ENCODE measurements at regions not wholly inside any gene's neighbourhood (a gene's known extent, or its start where the extent isn't known, plus 50 kb on each side); places are given as distances from the start of the nearest gene placed in this dataset.

DNA sequence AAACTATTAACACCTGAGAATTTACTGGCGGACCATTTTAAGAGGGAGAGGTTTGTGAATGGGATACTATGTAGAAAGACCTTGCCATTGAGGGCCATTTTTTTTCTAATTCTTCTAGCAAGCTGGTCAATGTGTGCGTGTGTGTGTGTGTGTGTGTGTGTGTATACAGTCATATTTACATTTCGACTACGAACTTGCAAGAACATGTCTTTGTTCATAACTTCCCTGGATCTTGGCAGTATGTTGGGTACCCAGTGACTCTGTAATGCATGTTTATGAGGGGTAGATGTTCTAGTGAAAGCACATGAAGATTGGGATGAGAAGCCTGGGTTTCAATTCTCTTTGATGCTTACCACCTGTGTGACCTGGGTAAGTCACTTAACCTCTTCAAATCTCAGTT, 133.6 kb downstream of the UBE2E3 start:
- DNase-seq, result no peak
- Histone ChIP-seq H3K27me3 (no peaks in the 10 kb centered on the region), H3K36me3 (no peaks in the 10 kb centered on the region), H3K9me3 (no peaks in the 10 kb centered on the region), H3K27ac (no peak overlapping the region), H3K4me3 (no peak overlapping the region), H3K4me1 (no peaks in the 10 kb centered on the region)
- in situ Hi-C loops (cut with MboI; ENCODE audit: low pct_ligation_motif_present in 1 of 4, low pct_unique_long_range_greater_than_20kb in 1 of 4, low sequenced_read_pairs in 3 of 4) (loop anchor here in 2 of 4 donors (5.0 to 25.0 kb wide), 2 partner anchors 348 to 353 kb away; partner anchors contain the start of gene ITGA4 (in 1 of the 2)), intact Hi-C loops (cut with DNase I; ENCODE audit: low total_unique reads) (no loop called here)
- TF ChIP-seq, protein P1, sequence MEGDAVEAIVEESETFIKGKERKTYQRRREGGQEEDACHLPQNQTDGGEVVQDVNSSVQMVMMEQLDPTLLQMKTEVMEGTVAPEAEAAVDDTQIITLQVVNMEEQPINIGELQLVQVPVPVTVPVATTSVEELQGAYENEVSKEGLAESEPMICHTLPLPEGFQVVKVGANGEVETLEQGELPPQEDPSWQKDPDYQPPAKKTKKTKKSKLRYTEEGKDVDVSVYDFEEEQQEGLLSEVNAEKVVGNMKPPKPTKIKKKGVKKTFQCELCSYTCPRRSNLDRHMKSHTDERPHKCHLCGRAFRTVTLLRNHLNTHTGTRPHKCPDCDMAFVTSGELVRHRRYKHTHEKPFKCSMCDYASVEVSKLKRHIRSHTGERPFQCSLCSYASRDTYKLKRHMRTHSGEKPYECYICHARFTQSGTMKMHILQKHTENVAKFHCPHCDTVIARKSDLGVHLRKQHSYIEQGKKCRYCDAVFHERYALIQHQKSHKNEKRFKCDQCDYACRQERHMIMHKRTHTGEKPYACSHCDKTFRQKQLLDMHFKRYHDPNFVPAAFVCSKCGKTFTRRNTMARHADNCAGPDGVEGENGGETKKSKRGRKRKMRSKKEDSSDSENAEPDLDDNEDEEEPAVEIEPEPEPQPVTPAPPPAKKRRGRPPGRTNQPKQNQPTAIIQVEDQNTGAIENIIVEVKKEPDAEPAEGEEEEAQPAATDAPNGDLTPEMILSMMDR (IDR thresholded peaks at IDR 0.05), result no peak
- TF ChIP-seq POLR2A (IDR thresholded peaks at IDR 0.05), result no peak
- no peak for TF ChIP-seq POLR2AphosphoS5 (IDR thresholded peaks at IDR 0.05)
- TF ChIP-seq EP300 (IDR thresholded peaks at IDR 0.05; ENCODE audit: low read depth), result no peak
- WGBS, 2 donors (ENCODE audit: low coverage in 1 of 2), result 92 to 96% methylated on average over 4 of the region's 4 CpGs

DNA sequence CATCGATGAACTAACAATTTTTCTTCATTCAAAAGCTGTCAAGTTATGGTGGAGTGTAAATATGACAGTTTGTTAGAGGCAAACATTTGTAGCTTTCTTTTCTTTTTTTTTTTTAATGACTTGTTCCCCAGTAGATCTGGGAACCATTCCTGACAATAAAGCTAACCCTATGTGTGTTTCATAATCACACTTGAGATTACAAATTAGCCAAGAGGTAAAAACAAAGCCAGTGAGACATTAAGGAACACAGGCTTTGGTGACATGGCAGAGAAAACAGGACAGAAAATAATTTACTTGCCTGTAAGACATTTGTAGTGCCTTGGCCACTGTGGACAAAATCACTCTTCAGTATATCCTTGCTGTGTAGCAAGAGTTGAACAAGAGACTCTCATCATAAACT, 135.9 kb downstream of the UBE2E3 start:
- no peaks in the 10 kb centered on the region for H3K9me3 ChIP-seq
- intact Hi-C loops (cut with DNase I; ENCODE audit: low total_unique reads) (no loop called here), in situ Hi-C loops (cut with MboI; ENCODE audit: low pct_ligation_motif_present in 1 of 4, low pct_unique_long_range_greater_than_20kb in 1 of 4, low sequenced_read_pairs in 3 of 4) (loop anchor here in 1 of 4 donors (25.0 kb wide), 1 partner anchor 346 kb away; the partner anchor contains the start of gene ITGA4)
- WGBS, 2 donors (ENCODE audit: low coverage in 1 of 2), result 44 to 90% methylated on average over 1 of the region's 1 CpG
- no peaks in the 10 kb centered on the region for H3K4me1 ChIP-seq
- H3K27me3 ChIP-seq, result no peaks in the 10 kb centered on the region
- no peak for DNase-seq
- H3K36me3 ChIP-seq, result no peaks in the 10 kb centered on the region
- H3K27ac ChIP-seq, result no peak overlapping the region
- TF ChIP-seq POLR2AphosphoS5 (IDR thresholded peaks at IDR 0.05) (no peak), POLR2A (IDR thresholded peaks at IDR 0.05) (no peak), EP300 (IDR thresholded peaks at IDR 0.05; ENCODE audit: low read depth) (no peak)
- no peak overlapping the region for H3K4me3 ChIP-seq

DNA sequence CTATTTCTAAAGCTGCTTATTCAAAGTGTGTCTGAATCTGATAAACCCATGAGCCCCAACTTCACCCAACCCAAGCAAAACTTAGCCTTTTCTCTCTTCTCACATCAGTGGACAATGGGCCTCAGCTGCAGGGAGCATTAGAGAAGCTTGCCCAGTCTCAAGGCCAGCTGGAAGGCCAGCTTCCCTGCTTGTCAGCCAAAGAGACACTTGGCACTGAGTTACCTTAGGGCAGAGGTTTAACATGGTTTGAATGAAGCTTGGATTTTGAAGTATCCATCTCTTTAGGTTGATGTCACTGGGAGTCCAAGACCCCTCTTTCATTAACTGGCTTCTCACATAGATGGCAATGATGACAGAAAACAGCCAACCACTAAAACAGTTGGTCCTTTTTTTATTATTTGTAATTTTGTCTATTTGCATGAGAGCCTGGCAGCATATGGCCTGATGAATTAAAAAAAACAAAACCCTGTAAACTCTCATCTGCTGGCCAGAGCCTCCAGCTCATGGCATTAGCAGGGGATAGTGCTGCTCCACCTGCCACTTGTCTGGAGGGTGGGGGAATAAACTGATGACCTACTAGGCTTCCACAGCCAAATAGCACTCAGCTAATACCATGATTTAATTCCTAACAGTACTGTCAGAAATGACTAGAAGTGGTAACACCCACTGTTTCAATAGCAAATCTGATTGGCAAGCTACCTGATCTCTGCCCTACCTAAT, 137.0 kb downstream of the UBE2E3 start:
- no peak overlapping the region for H3K4me3 ChIP-seq
- H3K27me3 ChIP-seq, result no peaks in the 10 kb centered on the region
- TF ChIP-seq POLR2AphosphoS5 (IDR thresholded peaks at IDR 0.05) (no peak), EP300 (IDR thresholded peaks at IDR 0.05; ENCODE audit: low read depth) (no peak), POLR2A (IDR thresholded peaks at IDR 0.05) (no peak)
- TF ChIP-seq, protein P1 (IDR thresholded peaks at IDR 0.05), result no peak
- no peaks in the 10 kb centered on the region for H3K9me3 ChIP-seq
- no peak for DNase-seq
- H3K36me3 ChIP-seq, result no peaks in the 10 kb centered on the region
- in situ Hi-C loops (cut with MboI; ENCODE audit: low pct_ligation_motif_present in 1 of 4, low pct_unique_long_range_greater_than_20kb in 1 of 4, low sequenced_read_pairs in 3 of 4), result loop anchor here in 1 of 4 donors (25.0 kb wide), 1 partner anchor 345 kb away; the partner anchor contains the start of gene ITGA4
- no peaks in the 10 kb centered on the region for H3K4me1 ChIP-seq
- intact Hi-C loops (cut with DNase I; ENCODE audit: low total_unique reads), result no loop called here
- H3K27ac ChIP-seq, result no peak overlapping the region

DNA sequence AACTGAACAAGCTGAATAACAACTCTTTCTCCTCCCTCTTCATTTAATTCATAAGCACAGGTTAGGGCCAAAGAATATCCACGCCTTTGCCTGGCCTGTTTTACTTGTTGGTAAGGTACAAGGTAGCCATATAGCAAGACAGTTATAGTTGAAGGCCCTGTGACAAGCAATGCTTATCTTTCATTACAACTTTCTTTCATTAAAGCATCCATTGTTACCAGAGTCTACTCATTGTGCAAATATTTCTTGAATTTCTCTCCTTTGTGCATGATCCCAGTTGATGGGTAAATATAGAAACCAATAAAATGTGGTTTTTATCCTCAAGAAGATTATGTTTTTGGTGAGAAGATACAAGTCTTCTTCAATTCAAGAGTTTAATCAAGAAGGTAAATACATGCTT, 140.2 kb downstream of the UBE2E3 start:
- H3K4me3 ChIP-seq, result no peak overlapping the region
- 88 to 100% methylated on average over 1 of the region's 1 CpG for WGBS, 2 donors (ENCODE audit: low coverage in 1 of 2)
- H3K9me3 ChIP-seq, result no peaks in the 10 kb centered on the region
- no peak overlapping the region for H3K27ac ChIP-seq
- in situ Hi-C loops (cut with MboI; ENCODE audit: low pct_ligation_motif_present in 1 of 4, low pct_unique_long_range_greater_than_20kb in 1 of 4, low sequenced_read_pairs in 3 of 4) (loop anchor here in 1 of 4 donors (25.0 kb wide), 1 partner anchor 342 kb away; the partner anchor contains the start of gene ITGA4), intact Hi-C loops (cut with DNase I; ENCODE audit: low total_unique reads) (no loop called here)
- TF ChIP-seq POLR2AphosphoS5 (IDR thresholded peaks at IDR 0.05), result no peak
- no peak for TF ChIP-seq POLR2A (IDR thresholded peaks at IDR 0.05)
- no peak for TF ChIP-seq EP300 (IDR thresholded peaks at IDR 0.05; ENCODE audit: low read depth)
- H3K36me3 ChIP-seq, result no peaks in the 10 kb centered on the region
- no peaks in the 10 kb centered on the region for H3K4me1 ChIP-seq
- H3K27me3 ChIP-seq, result no peaks in the 10 kb centered on the region
- no peak for DNase-seq

DNA sequence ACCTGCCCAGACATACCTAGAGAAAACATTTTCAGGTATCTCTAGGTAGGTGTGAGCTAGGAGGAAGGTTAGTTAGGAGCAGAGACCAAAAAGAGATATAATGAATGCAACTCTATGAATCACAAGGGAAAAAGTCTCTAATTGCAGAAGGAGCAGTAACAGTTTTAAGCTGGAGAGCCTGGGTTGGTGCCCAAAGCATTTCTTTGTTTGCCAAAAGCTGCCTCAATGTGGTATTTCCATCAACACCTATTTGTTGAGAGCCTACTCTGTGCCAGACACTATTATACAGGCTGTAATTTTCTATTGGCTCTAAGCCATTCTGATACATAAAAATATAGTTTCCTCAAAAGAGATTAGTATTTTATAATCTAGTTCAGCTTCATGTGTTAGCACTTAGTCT, 141.6 kb downstream of the UBE2E3 start:
- DNase-seq, result no peak
- Histone ChIP-seq H3K4me1 (no peaks in the 10 kb centered on the region), H3K27me3 (no peaks in the 10 kb centered on the region), H3K27ac (no peak overlapping the region), H3K36me3 (no peaks in the 10 kb centered on the region), H3K9me3 (no peaks in the 10 kb centered on the region), H3K4me3 (no peak overlapping the region)
- no peak for TF ChIP-seq POLR2A (IDR thresholded peaks at IDR 0.05)
- TF ChIP-seq, protein P1 (IDR thresholded peaks at IDR 0.05), result no peak
- no peak for TF ChIP-seq POLR2AphosphoS5 (IDR thresholded peaks at IDR 0.05)
- TF ChIP-seq EP300 (IDR thresholded peaks at IDR 0.05; ENCODE audit: low read depth), result no peak
- in situ Hi-C loops (cut with MboI; ENCODE audit: low pct_ligation_motif_present in 1 of 4, low pct_unique_long_range_greater_than_20kb in 1 of 4, low sequenced_read_pairs in 3 of 4), result loop anchor here in 1 of 4 donors (25.0 kb wide), 1 partner anchor 340 kb away; the partner anchor contains the start of gene ITGA4
- intact Hi-C loops (cut with DNase I; ENCODE audit: low total_unique reads), result no loop called here
